Mucosa of rectum (tissue), 2 donors: ENCODE measurements at regions not wholly inside any gene's neighbourhood (a gene's known extent, or its start where the extent isn't known, plus 50 kb on each side); places are given as distances from the start of the nearest gene placed in this dataset.
A peak's percentile ranks its signal among the peaks of the same experiment; 100 is the strongest.
"Not testable (repeated sequence)": the region's sequence is repeated elsewhere in the genome, so short reads cannot be mapped to it uniquely, and the experiment has no call there.

Experiments used
- H3K27ac ChIP-seq, 2 donors: one replicate each; pipeline ENCODE4 v1.7.0; 2013; ENCODE audit warnings: inconsistent platforms in 2 of 2, low read depth in 2 of 2, low read length in 2 of 2
- H3K27me3 ChIP-seq, 2 donors: one replicate each; pipeline ENCODE4 v1.7.0; 2013; ENCODE audit warnings: low read length in 2 of 2; ENCODE audit not compliant: control insufficient read depth in 2 of 2, insufficient read depth in 2 of 2
- H3K36me3 ChIP-seq, 2 donors: one replicate each; pipeline ENCODE4 v1.7.0; 2013; ENCODE audit warnings: low read length in 2 of 2; ENCODE audit not compliant: control insufficient read depth in 2 of 2, insufficient read depth in 2 of 2
- H3K4me1 ChIP-seq, 2 donors: one replicate each; pipeline ENCODE4 v1.7.0; 2013; ENCODE audit warnings: low read length in 2 of 2, mild to moderate bottlenecking in 1 of 2; ENCODE audit not compliant: control insufficient read depth in 2 of 2, insufficient read depth in 2 of 2
- H3K4me3 ChIP-seq, 2 donors: one replicate each; pipeline ENCODE4 v1.7.0; 2013; ENCODE audit warnings: low read length in 2 of 2
- H3K9ac ChIP-seq, 2 donors: one replicate each; pipeline ENCODE4 v1.7.0; 2013; ENCODE audit warnings: low read length in 2 of 2, low read depth in 1 of 2, mild to moderate bottlenecking in 1 of 2
- H3K9me3 ChIP-seq, 2 donors: one replicate each; pipeline ENCODE4 v1.7.0; 2013; ENCODE audit warnings: low read length in 2 of 2; ENCODE audit not compliant: control insufficient read depth in 2 of 2
- donor health status: healthy.
- donor health status: Normal muscosa, but diverticular disease.

DNA sequence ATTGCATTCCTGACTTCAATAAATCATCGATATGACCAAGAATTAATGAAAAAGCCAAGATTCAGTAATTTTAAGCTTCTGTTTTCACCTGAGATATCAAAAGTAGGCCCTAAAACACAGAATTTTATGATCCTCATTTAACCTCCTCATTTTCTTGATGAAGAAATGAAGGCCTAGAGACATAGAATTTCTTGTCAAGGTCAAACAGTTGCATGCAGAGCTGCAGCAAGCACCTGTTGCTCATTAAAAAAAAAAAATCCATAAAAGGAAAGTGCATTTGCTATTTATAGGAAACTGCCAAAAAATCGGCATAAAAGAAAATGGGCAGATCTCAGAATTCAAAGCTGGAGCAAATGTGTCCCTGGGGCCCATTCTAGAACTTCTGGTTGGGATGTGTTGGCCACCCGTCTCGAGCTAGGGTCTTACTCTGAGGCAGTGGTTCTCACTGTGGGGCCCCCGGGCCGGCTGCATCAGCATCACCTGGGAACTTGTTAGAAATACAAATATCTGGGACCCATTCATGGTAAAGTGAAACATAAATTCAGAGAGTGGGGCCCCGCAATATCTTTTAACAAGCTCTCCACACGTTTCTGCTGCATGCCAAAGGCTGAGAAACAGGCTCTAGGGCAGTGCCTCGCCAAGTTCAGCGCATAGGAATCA is 224.7 kb upstream of the UBL3 start:
- H3K27me3 ChIP-seq, result no peaks in the 10 kb centered on the region
- H3K4me3 ChIP-seq, result no peak overlapping the region
- no peak overlapping the region for H3K27ac ChIP-seq
- H3K9ac ChIP-seq, result no peak overlapping the region
- no peaks in the 10 kb centered on the region for H3K9me3 ChIP-seq
- H3K36me3 ChIP-seq, result no peaks in the 10 kb centered on the region
- H3K4me1 ChIP-seq, result peaks cover 6 to 11% of the 10 kb centered on the region in 2 donors

DNA sequence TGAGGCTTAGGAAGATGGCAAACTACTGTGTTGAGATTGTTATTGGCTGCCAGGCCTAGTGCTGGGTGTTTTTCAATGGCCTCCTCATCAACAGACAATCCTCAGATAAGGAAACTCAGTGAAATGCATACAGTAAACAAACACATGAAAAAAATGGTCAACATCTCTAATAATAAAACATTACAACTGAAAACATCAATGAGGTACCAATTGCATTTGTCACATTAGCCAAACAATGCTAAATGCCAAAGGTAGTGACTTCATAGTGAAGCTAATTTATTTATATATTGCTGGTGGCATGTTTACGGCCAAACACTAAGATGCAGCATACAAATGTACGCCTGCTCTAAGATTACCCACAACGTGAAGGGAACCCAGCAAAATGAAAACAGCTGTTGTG is 224.0 kb upstream of the UBL3 start:
- H3K27ac ChIP-seq, result no peak overlapping the region
- H3K27me3 ChIP-seq, result no peaks in the 10 kb centered on the region
- H3K36me3 ChIP-seq, result no peaks in the 10 kb centered on the region
- H3K9ac ChIP-seq, result no peak overlapping the region
- no peak overlapping the region for H3K4me3 ChIP-seq
- H3K4me1 ChIP-seq, result peaks cover 6 to 11% of the 10 kb centered on the region in 2 donors
- H3K9me3 ChIP-seq, result no peaks in the 10 kb centered on the region

DNA sequence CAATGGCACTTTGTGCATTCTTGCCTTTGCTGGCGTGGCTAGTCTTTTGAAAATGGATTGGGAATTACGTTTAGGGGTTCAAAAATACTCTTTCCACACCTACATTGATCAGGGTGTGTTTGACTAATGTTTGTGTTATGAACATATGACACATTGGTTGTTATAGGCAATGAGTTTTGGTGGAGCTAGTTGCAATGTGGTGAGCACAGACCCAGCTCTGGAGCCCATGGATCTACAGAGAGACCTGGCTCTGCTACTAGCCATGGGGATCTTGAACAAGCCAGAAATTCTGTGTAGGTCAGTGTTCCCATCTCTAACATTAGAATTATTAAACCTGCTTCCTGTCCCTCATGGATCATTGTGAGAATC is 222.4 kb upstream of the UBL3 start:
- Histone ChIP-seq H3K27ac (peak overlapping the region in 1 of 2 donors; percentile 69), H3K9me3 (no peaks in the 10 kb centered on the region), H3K36me3 (no peaks in the 10 kb centered on the region), H3K9ac (no peak overlapping the region), H3K4me3 (no peak overlapping the region), H3K4me1 (peaks cover 6 to 11% of the 10 kb centered on the region in 2 donors), H3K27me3 (no peaks in the 10 kb centered on the region)

DNA sequence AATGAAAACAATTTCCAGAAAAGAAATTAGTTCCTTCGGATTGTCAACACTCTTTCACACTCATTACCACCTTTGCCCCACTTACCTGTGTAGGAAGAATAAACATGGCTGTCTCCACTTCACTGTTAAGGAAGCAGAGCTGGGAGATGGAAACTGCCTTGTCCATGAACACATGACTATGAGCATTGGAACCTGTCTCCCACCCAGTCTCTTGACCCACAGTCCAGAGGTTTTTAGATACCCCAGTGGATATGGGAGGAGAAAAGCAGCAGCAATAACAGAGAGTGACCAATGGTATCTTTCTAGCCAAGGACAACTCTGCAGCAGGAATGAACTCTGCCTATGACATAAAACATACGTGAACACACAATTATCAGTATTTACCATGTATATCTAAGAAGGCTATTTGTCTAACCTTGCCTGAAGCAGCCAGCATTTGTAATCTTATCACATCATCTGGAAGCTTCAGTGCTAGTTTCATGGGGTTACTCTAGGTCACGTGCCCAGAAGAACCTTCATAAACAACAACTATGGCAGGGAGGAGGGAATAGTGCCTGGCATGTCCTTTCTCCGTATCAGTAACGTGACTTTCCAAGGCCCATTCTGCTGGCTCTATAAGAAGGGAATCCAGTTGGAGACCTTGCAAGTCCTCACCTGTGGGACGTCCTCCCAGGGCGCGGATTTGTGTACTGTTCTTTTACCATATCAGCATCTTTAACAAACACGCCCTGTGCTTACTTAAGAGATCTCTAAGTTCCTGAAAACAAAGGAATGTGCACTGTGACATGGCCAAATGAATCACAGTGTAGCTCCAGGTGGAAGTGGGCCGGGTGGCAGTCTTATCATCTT is 221.8 kb upstream of the UBL3 start:
- no peak overlapping the region for H3K9ac ChIP-seq
- no peaks in the 10 kb centered on the region for H3K27me3 ChIP-seq
- H3K4me1 ChIP-seq, result peaks cover 6 to 11% of the 10 kb centered on the region in 2 donors
- no peaks in the 10 kb centered on the region for H3K9me3 ChIP-seq
- H3K36me3 ChIP-seq, result no peaks in the 10 kb centered on the region
- H3K27ac ChIP-seq, result peak overlapping the region; percentile 53 to 79
- H3K4me3 ChIP-seq, result peak overlapping the region in 1 of 2 donors; percentile 3

DNA sequence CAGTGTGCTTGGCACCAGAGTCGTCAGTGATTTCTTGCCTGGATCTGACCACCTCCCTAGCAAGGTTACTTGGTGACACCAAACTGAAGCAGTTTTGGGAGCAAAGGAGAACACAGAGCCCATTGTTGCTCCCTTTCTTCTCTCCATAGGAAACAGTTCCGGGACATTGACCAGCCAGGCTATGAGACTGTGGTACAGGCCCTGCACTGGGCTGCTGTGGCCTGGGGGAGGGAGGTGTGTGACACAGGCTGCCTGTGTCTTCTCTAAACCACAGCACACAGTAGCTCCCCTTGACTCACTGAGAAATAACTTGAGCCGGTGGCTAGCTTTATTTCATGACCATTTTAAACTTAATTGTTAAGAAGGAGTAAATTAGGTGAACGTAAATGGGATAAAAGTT is 214.8 kb upstream of the UBL3 start:
- Histone ChIP-seq H3K27ac (no peak overlapping the region), H3K36me3 (no peaks in the 10 kb centered on the region), H3K4me1 (no peaks in the 10 kb centered on the region), H3K4me3 (no peak overlapping the region), H3K9ac (no peak overlapping the region), H3K9me3 (no peaks in the 10 kb centered on the region), H3K27me3 (no peaks in the 10 kb centered on the region)

DNA sequence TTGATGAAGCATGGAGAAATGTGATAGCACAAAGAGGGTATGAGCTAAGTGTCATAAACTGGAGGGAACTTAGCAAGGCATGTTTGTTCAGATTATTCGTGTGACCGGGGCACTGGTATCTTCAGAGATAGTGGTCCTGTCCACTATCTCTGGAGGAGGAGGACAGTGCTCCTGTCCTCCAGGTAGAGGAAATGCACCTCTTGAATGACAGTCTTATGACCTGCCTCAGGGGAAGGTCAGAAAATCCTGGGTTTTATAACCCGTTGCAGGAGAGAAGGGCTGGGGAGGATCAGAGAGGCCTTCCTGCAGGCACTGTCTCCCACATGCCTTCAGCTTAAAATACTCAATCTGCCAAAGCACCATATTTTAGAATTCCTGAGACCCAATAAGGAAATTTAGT is 213.5 kb upstream of the UBL3 start:
- Histone ChIP-seq H3K9me3 (no peaks in the 10 kb centered on the region), H3K36me3 (no peaks in the 10 kb centered on the region), H3K9ac (no peak overlapping the region), H3K4me1 (no peaks in the 10 kb centered on the region), H3K4me3 (no peak overlapping the region), H3K27me3 (no peaks in the 10 kb centered on the region), H3K27ac (no peak overlapping the region)

DNA sequence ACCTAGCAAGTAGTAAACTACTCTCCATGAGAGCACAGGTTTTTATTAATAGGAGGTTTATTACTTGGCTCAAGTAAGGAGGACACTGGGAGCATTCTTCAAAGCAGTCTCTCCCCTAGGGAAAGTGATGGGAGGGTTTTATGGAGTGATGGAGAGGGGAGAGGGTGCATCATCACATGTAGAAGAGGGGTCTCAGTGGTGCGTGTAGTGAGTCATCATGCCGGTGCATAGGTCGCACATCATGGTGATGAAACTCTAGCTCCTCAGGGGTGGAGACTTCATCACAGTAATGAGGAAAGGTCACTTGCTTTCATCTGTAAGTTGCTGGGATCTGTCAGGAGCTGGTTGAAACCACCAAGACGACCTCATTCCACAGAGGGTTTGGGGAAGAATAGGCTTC is 210.8 kb upstream of the UBL3 start:
- H3K27ac ChIP-seq, result no peak overlapping the region
- no peaks in the 10 kb centered on the region for H3K36me3 ChIP-seq
- no peaks in the 10 kb centered on the region for H3K27me3 ChIP-seq
- no peak overlapping the region for H3K9ac ChIP-seq
- H3K4me3 ChIP-seq, result no peak overlapping the region
- no peaks in the 10 kb centered on the region for H3K9me3 ChIP-seq
- no peaks in the 10 kb centered on the region for H3K4me1 ChIP-seq

DNA sequence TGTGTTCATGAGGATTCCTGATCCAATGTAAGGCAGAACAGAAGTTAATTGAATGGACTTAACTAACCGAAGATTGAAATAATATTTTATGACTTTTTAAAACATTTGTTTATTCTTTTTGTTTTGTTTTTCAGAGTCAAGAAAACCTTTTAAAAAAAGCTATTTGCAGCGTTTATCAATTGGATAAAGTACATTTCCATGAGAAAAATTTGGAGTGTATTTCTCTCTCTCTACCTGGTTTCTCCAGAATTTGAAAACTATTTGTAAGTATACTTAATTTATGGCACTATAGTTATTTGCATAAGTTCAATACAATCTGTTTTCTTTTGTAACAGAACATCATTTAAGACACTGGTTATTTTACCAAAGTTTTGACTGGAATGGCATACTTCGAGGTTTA is 208.0 kb upstream of the UBL3 start:
- Histone ChIP-seq H3K9me3 (no peaks in the 10 kb centered on the region), H3K36me3 (no peaks in the 10 kb centered on the region), H3K27ac (no peak overlapping the region), H3K27me3 (no peaks in the 10 kb centered on the region), H3K4me1 (no peaks in the 10 kb centered on the region), H3K9ac (no peak overlapping the region), H3K4me3 (no peak overlapping the region)

DNA sequence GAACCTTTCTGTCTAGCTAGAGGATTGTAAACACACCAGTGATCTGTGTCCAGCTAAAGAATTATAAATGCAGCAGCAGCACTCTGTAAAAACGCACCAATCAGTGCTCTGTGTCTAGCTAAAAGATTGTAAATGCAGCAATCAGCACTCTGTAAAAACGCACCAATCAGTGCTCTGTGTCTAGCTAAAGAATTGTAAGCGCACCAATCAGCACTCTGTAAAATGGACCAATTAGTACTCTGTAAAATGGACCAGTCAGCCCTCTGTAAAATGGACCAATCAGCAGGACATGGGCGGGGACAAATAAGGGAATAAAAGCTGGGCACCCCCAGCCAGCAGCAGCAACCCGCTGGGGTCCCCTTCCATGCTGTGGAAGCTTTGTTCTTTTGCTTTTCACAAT is 204.1 kb upstream of the UBL3 start:
- not testable (repeated sequence) for H3K36me3 ChIP-seq, H3K27ac ChIP-seq, H3K9me3 ChIP-seq, H3K4me1 ChIP-seq, H3K27me3 ChIP-seq, H3K4me3 ChIP-seq, H3K9ac ChIP-seq

DNA sequence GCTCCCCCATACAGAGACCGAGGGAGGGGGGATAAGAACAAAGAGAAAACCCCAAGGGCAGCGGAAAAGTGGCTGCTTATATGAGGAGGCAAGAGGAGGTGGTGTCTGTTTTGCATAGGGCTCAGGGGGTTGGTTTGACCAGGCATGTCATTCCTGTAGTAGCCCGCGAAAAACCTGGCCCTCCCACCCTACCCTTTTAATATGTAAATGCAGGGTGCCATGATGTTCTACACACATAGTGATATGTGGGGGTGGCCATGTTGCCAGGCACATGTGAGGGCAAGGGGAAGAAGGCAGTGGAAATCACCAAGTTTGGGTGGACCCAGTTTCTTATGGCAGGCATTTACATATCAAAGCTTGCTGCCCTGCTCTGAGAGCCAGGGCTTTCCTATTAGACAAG is 203.5 kb upstream of the UBL3 start:
- Histone ChIP-seq H3K27me3 (no peaks in the 10 kb centered on the region), H3K27ac (no peak overlapping the region), H3K4me3 (no peak overlapping the region), H3K9ac (no peak overlapping the region), H3K36me3 (no peaks in the 10 kb centered on the region), H3K4me1 (no peaks in the 10 kb centered on the region), H3K9me3 (no peaks in the 10 kb centered on the region)
